WERI-Rb-1 (cell line): ENCODE measurements at regions not wholly inside any gene's neighbourhood (a gene's known extent, or its start where the extent isn't known, plus 50 kb on each side); places are given as distances from the start of the nearest gene placed in this dataset.

Experiments used
- DNase-seq: peaks from one replicate; pipeline ENCODE4 v3.0.0-alpha.2; 2020
- H3K27ac ChIP-seq: fragments of 250-450 bp; sonication (Bioruptor Pico); 2 replicates; pipeline ENCODE4 v1.5.1; 2020; ENCODE audit warnings: mild to moderate bottlenecking, moderate library complexity
- H3K27me3 ChIP-seq: fragments of 250-450 bp; sonication (Bioruptor Pico); 2 replicates; pipeline ENCODE4 v1.5.1; 2021; ENCODE audit warnings: mild to moderate bottlenecking, low read depth, moderate library complexity; ENCODE audit not compliant: insufficient read depth, severe bottlenecking
- H3K36me3 ChIP-seq: fragments of 250-450 bp; sonication (Bioruptor Pico); 2 replicates; pipeline ENCODE4 v1.5.1; 2020; ENCODE audit warnings: mild to moderate bottlenecking, moderate library complexity
- H3K4me3 ChIP-seq: 2 replicates; pipeline ENCODE4 v1.5.1; 2011; ENCODE audit warnings: low read depth, mild to moderate bottlenecking, control low read depth, low read length
- H3K9me3 ChIP-seq: fragments of 250-450 bp; sonication (Bioruptor Pico); 2 replicates; pipeline ENCODE4 v1.5.1; 2021; ENCODE audit warnings: mild to moderate bottlenecking, moderate library complexity; ENCODE audit not compliant: severe bottlenecking
- CTCF ChIP-seq: IDR thresholded peaks from 2 replicates; pipeline ENCODE4 v1.5.1; 2011; ENCODE audit warnings: low read depth, mild to moderate bottlenecking, control low read depth, inconsistent platforms, low read length

GRCh38 chr6:106918115-106918514 lies 56.4 kb downstream of the CD24 start:
- Histone ChIP-seq H3K27ac (no peak overlapping the region), H3K9me3 (no peaks in the 10 kb centered on the region), H3K4me3 (no peak overlapping the region), H3K36me3 (no peaks in the 10 kb centered on the region), H3K27me3 (no peaks in the 10 kb centered on the region)
- DNase-seq: peak; percentile 25
- TF ChIP-seq CTCF: no peak

- H3K36me3 ChIP-seq: no peaks in the 10 kb centered on the region
- no peak overlapping the region for H3K4me3 ChIP-seq
- no peaks in the 10 kb centered on the region for H3K27me3 ChIP-seq
- DNase-seq: no peak
- H3K27ac ChIP-seq: no peak overlapping the region
- TF ChIP-seq CTCF: no peak
- H3K9me3 ChIP-seq: no peaks in the 10 kb centered on the region
Measured at GRCh38 chr6:106916891-106917290, 57.6 kb downstream of the CD24 start.

- DNase-seq: no peak
Measured at GRCh38 chr6:106913676-106914280, 60.8 kb downstream of the CD24 start.

GRCh38 chr6:106913111-106913510 lies 61.4 kb downstream of the CD24 start:
- Histone ChIP-seq H3K9me3 (no peaks in the 10 kb centered on the region), H3K27ac (no peak overlapping the region), H3K4me3 (no peak overlapping the region), H3K27me3 (no peaks in the 10 kb centered on the region), H3K36me3 (no peaks in the 10 kb centered on the region)
- TF ChIP-seq CTCF: no peak
- no peak for DNase-seq

More at GRCh38 chr6:106913676-106914280, 60.8 kb downstream of the CD24 start:
- Histone ChIP-seq H3K4me3 (no peak overlapping the region), H3K27me3 (no peaks in the 10 kb centered on the region), H3K27ac (no peak overlapping the region), H3K36me3 (no peaks in the 10 kb centered on the region), H3K9me3 (no peaks in the 10 kb centered on the region)
- no peak for TF ChIP-seq CTCF

- Histone ChIP-seq H3K9me3 (no peaks in the 10 kb centered on the region), H3K27ac (no peak overlapping the region)
- DNase-seq: no peak
Measured at GRCh38 chr6:106912091-106912490, 62.4 kb downstream of the CD24 start.

More at GRCh38 chr6:106912091-106912490, 62.4 kb downstream of the CD24 start:
- Histone ChIP-seq H3K27me3 (no peaks in the 10 kb centered on the region), H3K36me3 (no peaks in the 10 kb centered on the region), H3K4me3 (no peak overlapping the region)
- no peak for TF ChIP-seq CTCF
